Left lung (tissue), 4 donors: ENCODE measurements at regions not wholly inside any gene's neighbourhood (a gene's known extent, or its start where the extent isn't known, plus 50 kb on each side); places are given as distances from the start of the nearest gene placed in this dataset.
A peak's percentile ranks its signal among the peaks of the same experiment; 100 is the strongest.
"Not testable (repeated sequence)": the region's sequence is repeated elsewhere in the genome, so short reads cannot be mapped to it uniquely, and the experiment has no call there.

Experiments used
- ATAC-seq: fragments of 200-7000 bp; cut with Tn5 transposase; one replicate; pipeline ENCODE4 v1.9.1; 2020; ENCODE audit warnings: moderate library complexity
- DNase-seq, 4 donors: peaks; one replicate each; pipeline ENCODE4 v3.0.0-alpha.2; 2013 to 2020
- H3K27ac ChIP-seq, 2 donors: fragments of 200-600 bp; sonication (generic) in 1 of 2; one replicate each; pipeline versions ENCODE4 v1.5.0 to v1.8.0; 2020 to 2021
- H3K27me3 ChIP-seq, 2 donors: fragments of 200-600 bp; sonication (generic) in 1 of 2; one replicate each; pipeline versions ENCODE4 v1.5.0 to v1.8.0; 2020 to 2021
- H3K36me3 ChIP-seq, 2 donors: fragments of 200-600 bp; sonication (generic) in 1 of 2; one replicate each; pipeline versions ENCODE4 v1.5.0 to v1.8.0; 2020 to 2021
- H3K4me1 ChIP-seq, 2 donors: fragments of 200-600 bp; one replicate each; pipeline ENCODE4 v1.8.0; 2021
- H3K4me3 ChIP-seq, 2 donors: fragments of 200-600 bp; sonication (generic) in 1 of 2; one replicate each; pipeline versions ENCODE4 v1.5.0 to v1.8.0; 2020 to 2021; ENCODE audit warnings: mild to moderate bottlenecking in 1 of 2
- H3K9me3 ChIP-seq, 2 donors: fragments of 200-600 bp; sonication (generic) in 1 of 2; one replicate each; pipeline versions ENCODE4 v1.5.0 to v1.8.0; 2020 to 2021
- intact Hi-C, 2 donors: fragments of 100-400 bp; cut with DNase I; formaldehyde crosslinking; loops; one replicate each; pipeline versions ENCODE4 v1.11.2 to v1.14.2; 2022
- TF ChIP-seq, protein P1 (sequence below), 2 donors: fragments of 200-600 bp; sonication (generic) in 1 of 2; IDR thresholded peaks; one replicate each; pipeline versions ENCODE4 v1.5.0 to v1.8.0; 2021; ENCODE audit warnings: antibody characterized with exemption in 2 of 2
- donor health status: DM: no; HTN: yes; CAD: no.
- donor health status: DM: no; HTN: no; CAD: no.

DNA sequence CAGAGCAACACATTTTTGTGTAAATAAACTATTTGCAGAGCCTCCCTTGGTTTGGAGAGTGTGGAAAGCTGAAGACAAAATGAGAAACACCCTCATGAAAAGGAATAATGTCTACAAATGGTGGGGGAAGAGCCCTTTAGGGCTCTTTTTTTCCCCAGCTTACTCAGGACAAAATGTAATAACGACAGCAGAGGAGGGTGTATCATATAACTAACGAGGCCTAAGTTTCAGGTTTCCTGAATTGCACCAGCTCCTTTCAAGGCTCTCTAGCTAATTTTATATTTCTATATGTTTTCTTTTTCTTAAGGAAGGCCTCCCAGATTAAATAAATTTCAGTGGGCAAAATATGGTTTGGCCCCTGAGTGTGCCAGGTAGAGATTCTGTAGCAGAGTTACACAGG, 116.3 kb downstream of the FEM1C start:
- Histone ChIP-seq H3K36me3 (no peaks in the 10 kb centered on the region), H3K27me3 (no peaks in the 10 kb centered on the region), H3K4me3 (no peak overlapping the region), H3K27ac (no peak overlapping the region), H3K9me3 (no peaks in the 10 kb centered on the region), H3K4me1 (no peaks in the 10 kb centered on the region)
- intact Hi-C loops: no loop called here
- no peak for DNase-seq
- TF ChIP-seq, protein P1, sequence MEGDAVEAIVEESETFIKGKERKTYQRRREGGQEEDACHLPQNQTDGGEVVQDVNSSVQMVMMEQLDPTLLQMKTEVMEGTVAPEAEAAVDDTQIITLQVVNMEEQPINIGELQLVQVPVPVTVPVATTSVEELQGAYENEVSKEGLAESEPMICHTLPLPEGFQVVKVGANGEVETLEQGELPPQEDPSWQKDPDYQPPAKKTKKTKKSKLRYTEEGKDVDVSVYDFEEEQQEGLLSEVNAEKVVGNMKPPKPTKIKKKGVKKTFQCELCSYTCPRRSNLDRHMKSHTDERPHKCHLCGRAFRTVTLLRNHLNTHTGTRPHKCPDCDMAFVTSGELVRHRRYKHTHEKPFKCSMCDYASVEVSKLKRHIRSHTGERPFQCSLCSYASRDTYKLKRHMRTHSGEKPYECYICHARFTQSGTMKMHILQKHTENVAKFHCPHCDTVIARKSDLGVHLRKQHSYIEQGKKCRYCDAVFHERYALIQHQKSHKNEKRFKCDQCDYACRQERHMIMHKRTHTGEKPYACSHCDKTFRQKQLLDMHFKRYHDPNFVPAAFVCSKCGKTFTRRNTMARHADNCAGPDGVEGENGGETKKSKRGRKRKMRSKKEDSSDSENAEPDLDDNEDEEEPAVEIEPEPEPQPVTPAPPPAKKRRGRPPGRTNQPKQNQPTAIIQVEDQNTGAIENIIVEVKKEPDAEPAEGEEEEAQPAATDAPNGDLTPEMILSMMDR (IDR thresholded peaks at IDR 0.05): no peak
- no peak for ATAC-seq

DNA sequence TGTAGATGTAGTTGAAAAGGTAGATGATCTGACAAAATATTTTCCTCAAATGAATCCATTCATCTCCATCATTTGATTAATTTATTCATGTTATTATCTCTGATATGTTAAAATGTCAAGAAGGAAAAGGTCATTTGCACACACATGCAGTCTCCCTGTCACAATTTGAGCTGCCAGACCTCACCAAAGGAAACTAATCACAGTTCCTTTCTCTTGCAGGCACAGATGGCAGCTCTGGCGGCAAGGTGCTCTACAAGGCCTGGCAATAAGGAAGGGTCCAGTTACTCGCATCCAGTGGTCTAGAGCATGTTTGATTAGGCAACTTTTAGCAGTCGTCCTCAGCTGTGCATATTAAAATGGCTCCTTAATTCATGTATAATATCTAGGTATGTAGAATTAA, 120.1 kb downstream of the FEM1C start:
- Histone ChIP-seq H3K4me1 (peaks cover 6 to 7% of the 10 kb centered on the region in 2 donors), H3K36me3 (no peaks in the 10 kb centered on the region), H3K27me3 (no peaks in the 10 kb centered on the region), H3K4me3 (no peak overlapping the region), H3K9me3 (no peaks in the 10 kb centered on the region), H3K27ac (peak overlapping the region; percentile 60 to 84)
- DNase-seq: no peak
- no peak for ATAC-seq
- intact Hi-C loops: no loop called here
- TF ChIP-seq, protein P1 (IDR thresholded peaks at IDR 0.05): no peak

DNA sequence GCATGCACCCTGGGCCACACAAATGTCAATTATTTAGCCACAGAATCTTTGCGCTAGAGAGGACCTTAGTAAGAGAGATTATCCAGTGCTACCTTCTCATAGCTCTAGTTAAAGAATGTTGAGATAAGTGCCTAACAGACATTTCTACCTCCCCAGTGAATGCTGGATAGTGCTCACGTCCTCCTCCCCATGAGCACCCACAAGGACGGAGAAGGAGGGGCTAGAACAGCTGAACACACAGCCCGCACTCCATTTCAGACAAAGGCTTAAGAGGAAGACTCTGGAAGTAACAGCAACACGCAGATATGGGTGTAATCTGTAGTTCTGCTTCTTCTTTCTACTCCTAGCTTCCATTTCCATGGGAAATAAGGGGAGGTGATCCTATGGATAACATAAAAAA, 120.5 kb downstream of the FEM1C start:
- intact Hi-C loops: no loop called here
- ATAC-seq (peak; percentile 77), DNase-seq (no peak)
- no peaks in the 10 kb centered on the region for H3K9me3 ChIP-seq
- TF ChIP-seq, protein P1 (IDR thresholded peaks at IDR 0.05): no peak
- H3K36me3 ChIP-seq: no peaks in the 10 kb centered on the region
- H3K4me3 ChIP-seq: no peak overlapping the region
- peaks cover 6 to 9% of the 10 kb centered on the region in 2 donors for H3K4me1 ChIP-seq
- H3K27me3 ChIP-seq: no peaks in the 10 kb centered on the region
- H3K27ac ChIP-seq: peak overlapping the region; percentile 60 to 84

DNA sequence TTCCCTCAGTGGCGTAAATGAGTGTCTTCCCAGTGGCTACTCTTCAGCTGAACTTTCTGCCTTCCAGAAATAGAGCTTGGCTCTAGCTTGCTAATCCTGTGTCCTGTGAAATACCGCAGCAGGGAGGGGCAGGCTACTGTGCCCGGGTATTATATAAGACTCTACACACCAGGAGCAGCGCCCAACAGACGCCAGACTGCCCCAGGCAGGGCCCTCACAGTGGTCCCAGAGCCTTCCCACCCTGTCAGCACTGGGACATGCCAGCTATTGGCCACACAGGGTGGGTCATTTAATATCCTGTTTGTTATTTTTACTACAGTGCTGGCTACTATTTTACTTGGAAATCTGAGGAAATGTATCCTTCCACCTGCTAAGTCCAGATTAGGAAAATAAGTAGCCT, 121.0 kb downstream of the FEM1C start:
- no peaks in the 10 kb centered on the region for H3K9me3 ChIP-seq
- H3K27ac ChIP-seq: peak overlapping the region; percentile 60 to 84
- no peaks in the 10 kb centered on the region for H3K27me3 ChIP-seq
- H3K36me3 ChIP-seq: no peaks in the 10 kb centered on the region
- ATAC-seq (peak; percentile 91), DNase-seq (peak in 2 of 4 donors; percentile 46 to 73)
- no peak overlapping the region for H3K4me3 ChIP-seq
- intact Hi-C loops: no loop called here
- peaks cover 6 to 9% of the 10 kb centered on the region in 2 donors for H3K4me1 ChIP-seq
- TF ChIP-seq, protein P1 (IDR thresholded peaks at IDR 0.05): no peak

DNA sequence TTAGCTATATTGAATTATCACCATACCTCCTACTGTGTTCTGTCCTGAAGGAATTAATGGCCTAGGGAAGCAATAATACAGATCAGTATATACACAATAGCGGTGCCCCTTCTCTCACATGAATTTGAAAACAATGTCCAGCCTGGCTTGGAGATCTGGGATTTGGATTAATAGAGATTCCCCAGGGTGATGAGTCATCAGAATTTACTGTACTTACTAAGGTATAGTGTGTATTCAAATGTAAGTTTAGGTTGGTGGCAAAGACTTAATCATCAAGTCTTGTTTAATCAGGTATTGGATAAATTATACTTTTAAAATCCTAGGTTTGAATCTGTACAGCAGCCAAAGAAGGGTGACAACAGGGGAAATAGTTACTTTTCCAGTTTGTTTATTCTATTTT, 121.5 kb downstream of the FEM1C start:
- TF ChIP-seq, protein P1 (IDR thresholded peaks at IDR 0.05): no peak
- intact Hi-C loops: no loop called here
- Histone ChIP-seq H3K27me3 (no peaks in the 10 kb centered on the region), H3K4me1 (peaks cover 6 to 9% of the 10 kb centered on the region in 2 donors), H3K4me3 (no peak overlapping the region), H3K36me3 (no peaks in the 10 kb centered on the region), H3K9me3 (no peaks in the 10 kb centered on the region), H3K27ac (peak overlapping the region; percentile 60 to 84)
- DNase-seq: no peak
- no peak for ATAC-seq

DNA sequence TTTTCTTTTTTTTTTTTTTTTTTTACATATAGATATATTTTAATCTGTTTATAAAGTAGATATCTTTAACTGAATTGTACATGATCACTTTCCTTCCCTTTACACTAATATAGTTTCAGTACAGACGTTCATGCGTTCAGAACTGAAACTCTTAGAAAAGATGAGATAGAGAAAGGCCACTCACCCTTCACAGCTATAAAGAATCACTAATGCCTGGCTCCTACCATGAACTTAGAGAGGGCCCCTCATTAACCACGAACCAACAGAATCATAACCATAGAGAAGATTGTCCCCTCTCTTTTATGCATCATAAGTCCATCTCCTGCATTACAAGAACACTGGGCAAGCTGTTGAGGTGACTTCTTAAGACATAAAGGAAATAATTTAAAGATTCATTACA, 123.8 kb downstream of the FEM1C start:
- H3K27me3 ChIP-seq, H3K4me3 ChIP-seq, DNase-seq, H3K36me3 ChIP-seq, ATAC-seq, H3K9me3 ChIP-seq, H3K27ac ChIP-seq, intact Hi-C loops, H3K4me1 ChIP-seq: not testable (repeated sequence)
